Kidney (tissue), 13 donors: ENCODE measurements at regions not wholly inside any gene's neighbourhood (a gene's known extent, or its start where the extent isn't known, plus 50 kb on each side); places are given as distances from the start of the nearest gene placed in this dataset.
A peak's percentile ranks its signal among the peaks of the same experiment; 100 is the strongest.

Experiments used
- DNase-seq, 5 donors: peaks; one replicate each; pipeline ENCODE4 v3.0.0-alpha.2; 2013 to 2020
- FAIRE-seq: peaks from 2 replicates; lab custom pipeline; 2012; peaks lifted over from hg19 to GRCh38; lab: Jason Lieb, UNC
- H3K27ac ChIP-seq, 2 donors: one replicate each; pipeline ENCODE4 v1.7.0; 2013; ENCODE audit warnings: low read depth in 2 of 2, low read length in 2 of 2, inconsistent platforms in 1 of 2
- H3K27me3 ChIP-seq: one replicate; pipeline ENCODE4 v1.7.1; 2013; ENCODE audit warnings: low read length, inconsistent platforms; ENCODE audit not compliant: control insufficient read depth, insufficient read depth
- H3K36me3 ChIP-seq, 3 donors: one replicate each; pipeline versions ENCODE4 v1.7.0 to v1.7.1; 2013; ENCODE audit warnings: low read length in 3 of 3, control low read depth in 1 of 3, inconsistent platforms in 1 of 3; ENCODE audit not compliant: insufficient read depth in 3 of 3, control insufficient read depth in 2 of 3
- H3K4me1 ChIP-seq, 3 donors: one replicate each; pipeline versions ENCODE4 v1.7.0 to v1.7.1; 2013; ENCODE audit warnings: low read length in 3 of 3, inconsistent platforms in 1 of 3, low read depth in 1 of 3; ENCODE audit not compliant: control insufficient read depth in 2 of 3, insufficient read depth in 2 of 3
- H3K4me3 ChIP-seq, 3 donors: one replicate each; pipeline versions ENCODE4 v1.7.0 to v1.8.1; 2013; ENCODE audit warnings: low read length in 3 of 3, control low read depth in 1 of 3, inconsistent platforms in 1 of 3
- H3K9ac ChIP-seq, 3 donors: one replicate each; pipeline versions ENCODE4 v1.7.0 to v1.7.1; 2013; ENCODE audit warnings: low read length in 3 of 3, control low read depth in 1 of 3, inconsistent platforms in 1 of 3
- H3K9me3 ChIP-seq, 3 donors: one replicate each; pipeline versions ENCODE4 v1.7.0 to v1.7.1; 2013; ENCODE audit warnings: low read length in 3 of 3, control low read depth in 1 of 3, inconsistent platforms in 1 of 3; ENCODE audit not compliant: control insufficient read depth in 2 of 3, insufficient read depth in 1 of 3
- CTCF ChIP-seq: IDR thresholded peaks from 3 replicates; pipeline ENCODE4 v1.5.1; 2012; ENCODE audit warnings: mild to moderate bottlenecking, moderate library complexity, borderline replicate concordance; ENCODE audit not compliant: insufficient read depth; ENCODE audit errors: extremely low read depth
- intact Hi-C: fragments of 100-400 bp; cut with DNase I; formaldehyde crosslinking; loops from one replicate; pipeline ENCODE4 v1.11.1; 2022
- donor health status: control.
- donor health status: control.
- donor health status: control.
- donor health status: control.
- donor health status: control.
- donor health status: DM: yes; HTN: yes; CAD: no.
- donor health status: Normal renal cell carcinoma (clear cell type).

- Histone ChIP-seq H3K27me3 (no peaks in the 10 kb centered on the region), H3K4me1 (no peaks in the 10 kb centered on the region), H3K36me3 (no peaks in the 10 kb centered on the region), H3K9me3 (no peaks in the 10 kb centered on the region), H3K4me3 (no peak overlapping the region), H3K9ac (no peak overlapping the region), H3K27ac (no peak overlapping the region)
- FAIRE-seq (no peak), DNase-seq (no peak)
- intact Hi-C loops = no loop called here
- no peak for TF ChIP-seq CTCF
Observed at GRCh38 chr15:72979308-72979707, 73.0 kb upstream of the NEO1 start.

GRCh38 chr15:72978223-72978622 lies 74.0 kb upstream of the NEO1 start:
- Histone ChIP-seq H3K27ac (no peak overlapping the region), H3K4me3 (no peak overlapping the region), H3K4me1 (no peaks in the 10 kb centered on the region), H3K9me3 (no peaks in the 10 kb centered on the region), H3K36me3 (no peaks in the 10 kb centered on the region), H3K27me3 (no peaks in the 10 kb centered on the region), H3K9ac (no peak overlapping the region)
- no peak for FAIRE-seq
- intact Hi-C loops = no loop called here
- TF ChIP-seq CTCF = no peak
- no peak for DNase-seq

GRCh38 chr15:72972362-72972761 lies 79.9 kb upstream of the NEO1 start:
- no peak for TF ChIP-seq CTCF
- H3K9me3 ChIP-seq = no peaks in the 10 kb centered on the region
- H3K4me3 ChIP-seq = no peak overlapping the region
- H3K27me3 ChIP-seq = no peaks in the 10 kb centered on the region
- FAIRE-seq (no peak), DNase-seq (no peak)
- peaks cover 0 to 4% (median 3%) of the 10 kb centered on the region in 3 donors for H3K4me1 ChIP-seq
- no peak overlapping the region for H3K27ac ChIP-seq
- no peaks in the 10 kb centered on the region for H3K36me3 ChIP-seq
- intact Hi-C loops = no loop called here
- H3K9ac ChIP-seq = no peak overlapping the region

GRCh38 chr15:72971766-72972165 lies 80.5 kb upstream of the NEO1 start:
- Histone ChIP-seq H3K27me3 (no peaks in the 10 kb centered on the region), H3K4me3 (peak overlapping the region; percentile 32 to 59 (median 48)), H3K9me3 (no peaks in the 10 kb centered on the region), H3K9ac (no peak overlapping the region), H3K27ac (peak overlapping the region in 1 of 2 donors; percentile 14), H3K4me1 (peaks cover 0 to 4% (median 3%) of the 10 kb centered on the region in 3 donors), H3K36me3 (no peaks in the 10 kb centered on the region)
- TF ChIP-seq CTCF = no peak
- DNase-seq = peak in 1 of 5 donors; percentile 49
- intact Hi-C loops = no loop called here
- no peak for FAIRE-seq
